HEK293T (cell line): ENCODE measurements at regions not wholly inside any gene's neighbourhood (a gene's known extent, or its start where the extent isn't known, plus 50 kb on each side); places are given as distances from the start of the nearest gene placed in this dataset.
A peak's percentile ranks its signal among the peaks of the same experiment; 100 is the strongest.

Experiments
- CTCF ChIA-PET: fragments of 350-600 bp; formaldehyde crosslinking; extraction: SDS; loops from one replicate; lab custom pipeline; 2021; ENCODE audit warnings: antibody characterized with exemption, inconsistent platforms; lab: Yijun Ruan, JAX
- POLR2A ChIA-PET: fragments of 350-600 bp; formaldehyde crosslinking; extraction: SDS; loops from one replicate; lab custom pipeline; 2020; ENCODE audit warnings: antibody characterized with exemption, inconsistent platforms; lab: Yijun Ruan, JAX
- DNase-seq: peaks from one replicate; pipeline ENCODE4 v3.0.0; 2012; ENCODE audit warnings: mixed read lengths; ENCODE audit errors: extremely low spot score
- ARNT ChIP-seq: fragments of 450-650 bp; IDR thresholded peaks from 2 replicates; pipeline ENCODE4 v1.6.1; 2017; ENCODE audit warnings: mild to moderate bottlenecking
- BHLHE40 ChIP-seq: fragments of 450-650 bp; IDR thresholded peaks from 2 replicates; pipeline ENCODE4 v1.6.1; 2016; ENCODE audit warnings: mild to moderate bottlenecking, moderate library complexity, borderline replicate concordance
- CTBP1 ChIP-seq: fragments of 450-650 bp; IDR thresholded peaks from 2 replicates; pipeline ENCODE4 v1.6.1; 2016; ENCODE audit warnings: borderline replicate concordance
- ELF4 ChIP-seq: fragments of 450-650 bp; IDR thresholded peaks from 2 replicates; pipeline ENCODE4 v1.6.1; 2017; ENCODE audit warnings: antibody characterized with exemption
- FOXA1 ChIP-seq: fragments of 450-650 bp; IDR thresholded peaks from 2 replicates; pipeline ENCODE4 v1.6.1; 2016; ENCODE audit warnings: mild to moderate bottlenecking
- FOXK2 ChIP-seq: fragments of 450-650 bp; IDR thresholded peaks from 2 replicates; pipeline ENCODE4 v1.6.1; 2016; ENCODE audit warnings: mild to moderate bottlenecking
- FOXM1 ChIP-seq: fragments of 450-650 bp; IDR thresholded peaks from 2 replicates; pipeline ENCODE4 v1.6.1; 2017; ENCODE audit warnings: mild to moderate bottlenecking, borderline replicate concordance
- HDGF ChIP-seq: fragments of 450-650 bp; IDR thresholded peaks from 2 replicates; pipeline ENCODE4 v1.6.1; 2017; ENCODE audit warnings: antibody characterized with exemption, borderline replicate concordance
- L3MBTL2 ChIP-seq: fragments of 450-650 bp; conservative IDR thresholded peaks from 2 replicates; pipeline ENCODE4 v1.6.1; 2016; ENCODE audit warnings: mild to moderate bottlenecking
- LEF1 ChIP-seq: fragments of 450-650 bp; IDR thresholded peaks from 2 replicates; pipeline ENCODE4 v1.6.1; 2017; ENCODE audit warnings: mild to moderate bottlenecking, borderline replicate concordance
- NFRKB ChIP-seq: fragments of 450-650 bp; IDR thresholded peaks from 2 replicates; pipeline ENCODE4 v1.6.1; 2016; ENCODE audit warnings: mild to moderate bottlenecking, moderate library complexity
- SP1 ChIP-seq: fragments of 450-650 bp; IDR thresholded peaks from 2 replicates; pipeline ENCODE4 v1.6.1; 2017
- SUZ12 ChIP-seq: fragments of 450-650 bp; IDR thresholded peaks from 2 replicates; pipeline ENCODE4 v1.6.1; 2016; ENCODE audit warnings: mild to moderate bottlenecking
- TARDBP ChIP-seq: fragments of 450-650 bp; IDR thresholded peaks from 2 replicates; pipeline ENCODE4 v1.6.1; 2016
- ZNF384 ChIP-seq: fragments of 450-650 bp; IDR thresholded peaks from 2 replicates; pipeline ENCODE4 v1.6.1; 2016
- TF ChIP-seq, protein P1 (sequence below): fragments of 450-650 bp; IDR thresholded peaks from 2 replicates; pipeline ENCODE4 v1.6.1; 2016

- TF ChIP-seq CTBP1 (peak; percentile 82; the same call in 1 of the 2 replicates), LEF1 (no peak), TARDBP (no peak)
- TF ChIP-seq, protein P1, sequence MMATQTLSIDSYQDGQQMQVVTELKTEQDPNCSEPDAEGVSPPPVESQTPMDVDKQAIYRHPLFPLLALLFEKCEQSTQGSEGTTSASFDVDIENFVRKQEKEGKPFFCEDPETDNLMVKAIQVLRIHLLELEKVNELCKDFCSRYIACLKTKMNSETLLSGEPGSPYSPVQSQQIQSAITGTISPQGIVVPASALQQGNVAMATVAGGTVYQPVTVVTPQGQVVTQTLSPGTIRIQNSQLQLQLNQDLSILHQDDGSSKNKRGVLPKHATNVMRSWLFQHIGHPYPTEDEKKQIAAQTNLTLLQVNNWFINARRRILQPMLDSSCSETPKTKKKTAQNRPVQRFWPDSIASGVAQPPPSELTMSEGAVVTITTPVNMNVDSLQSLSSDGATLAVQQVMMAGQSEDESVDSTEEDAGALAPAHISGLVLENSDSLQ = peak; percentile 97
- DNase-seq = peak; percentile 59
- POLR2A ChIA-PET = no interaction called here
- CTCF ChIA-PET = interaction anchor here (1.3 kb wide), 1 partner anchor 13 kb away, joined by 4 read pairs; no protein-coding TSS in a partner anchor
Measured at GRCh38 chr2:199583676-199584075, 125.9 kb upstream of the SATB2 start.

GRCh38 chr2:199581935-199582360, 124.2 kb upstream of the SATB2 start:
- CTCF ChIA-PET = interaction anchor here (0.8 kb wide), 2 partner anchors 8 to 108 kb away, joined by 3 to 5 read pairs; no protein-coding TSS in a partner anchor
- no peak for DNase-seq
- TF ChIP-seq FOXM1 (no peak), LEF1 (no peak), L3MBTL2 (no peak), FOXK2 (no peak), ARNT (no peak)
- POLR2A ChIA-PET = interaction anchor here (1.3 kb wide), 1 partner anchor 9 kb away, joined by 4 read pairs; no protein-coding TSS in a partner anchor

GRCh38 chr2:199581408-199581807, 123.7 kb upstream of the SATB2 start:
- ChIA-PET CTCF (interaction anchor here (0.8 to 0.9 kb wide), 3 partner anchors 9 to 109 kb away, joined by 3 to 5 read pairs (median 3); no protein-coding TSS in a partner anchor), POLR2A (interaction anchor here (1.3 kb wide), 1 partner anchor 9 kb away, joined by 4 read pairs; no protein-coding TSS in a partner anchor)
- DNase-seq = no peak
- TF ChIP-seq, protein P1 = peak; percentile 66
- TF ChIP-seq SUZ12 = no peak
- TF ChIP-seq SP1 = no peak
- 0 out of 2 replicates have a peak, but pooled peaks have one; percentile 62 for TF ChIP-seq CTBP1
- no peak for TF ChIP-seq FOXK2
- TF ChIP-seq NFRKB = no peak

- DNase-seq = no peak
Measured at GRCh38 chr2:199575416-199575815, 117.7 kb upstream of the SATB2 start.

GRCh38 chr2:199572571-199572970, 114.8 kb upstream of the SATB2 start:
- ChIA-PET CTCF (interaction anchor here (1.1 kb wide), 1 partner anchor 24 kb away, joined by 3 read pairs; no protein-coding TSS in a partner anchor), POLR2A (no interaction called here)
- no peak for TF ChIP-seq ZNF384
- TF ChIP-seq LEF1 = no peak
- no peak for TF ChIP-seq CTBP1
- TF ChIP-seq NFRKB = no peak
- TF ChIP-seq SUZ12 = no peak
- DNase-seq = no peak

More at GRCh38 chr2:199575416-199575815, 117.7 kb upstream of the SATB2 start:
- ChIA-PET POLR2A (no interaction called here), CTCF (no interaction called here)
- TF ChIP-seq NFRKB (no peak), HDGF (no peak), LEF1 (no peak), SP1 (no peak), ZNF384 (no peak), ARNT (no peak), FOXK2 (no peak), FOXA1 (no peak), SUZ12 (no peak), BHLHE40 (no peak), L3MBTL2 (no peak), FOXM1 (no peak), ELF4 (no peak), CTBP1 (no peak)
- TF ChIP-seq, protein P1 = no peak

DNA sequence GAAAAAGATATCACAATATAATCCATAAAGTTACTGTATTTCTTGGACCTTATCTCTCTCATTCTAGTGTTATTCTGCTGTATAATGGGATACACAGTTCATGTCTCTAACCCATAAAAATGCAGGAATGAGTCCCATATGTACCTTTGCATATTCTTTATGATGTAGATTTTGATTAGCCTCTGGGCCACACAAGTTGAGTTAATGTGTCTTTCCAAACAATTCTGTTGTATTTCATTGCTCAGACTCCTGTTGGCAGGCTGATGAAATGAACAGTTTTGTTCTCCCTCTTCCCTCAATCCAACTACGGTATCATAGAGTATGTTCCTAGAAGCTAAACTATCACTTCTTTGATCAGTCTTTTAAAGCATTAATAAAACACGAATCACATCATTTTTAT, 113.2 kb upstream of the SATB2 start:
- POLR2A ChIA-PET = no interaction called here
- CTCF ChIA-PET = no interaction called here
- no peak for TF ChIP-seq ARNT
- DNase-seq = no peak

DNA sequence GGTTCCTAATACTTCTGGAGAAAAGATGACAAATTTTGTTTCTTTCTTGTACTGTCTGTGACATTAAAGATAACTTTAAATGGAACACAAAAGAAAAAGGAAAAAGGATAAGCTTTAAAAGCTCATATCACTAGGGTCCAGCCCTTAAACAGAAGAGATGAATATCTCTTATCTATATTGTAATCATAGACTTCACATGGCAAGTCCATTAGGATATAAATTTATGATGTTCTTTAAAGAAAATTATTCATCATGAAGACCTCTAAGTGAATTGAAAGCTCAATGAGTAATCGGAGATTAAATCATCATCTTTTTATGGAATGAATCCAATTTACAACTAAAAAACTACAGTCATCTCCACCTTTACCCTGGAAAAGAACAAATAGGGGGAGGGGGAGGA, 111.6 kb upstream of the SATB2 start:
- TF ChIP-seq LEF1 (no peak), SUZ12 (no peak), SP1 (no peak), BHLHE40 (no peak), NFRKB (no peak), FOXM1 (no peak), HDGF (no peak), FOXA1 (no peak), ARNT (no peak)
- TF ChIP-seq, protein P1 = no peak
- ChIA-PET CTCF (interaction anchor here (0.7 kb wide), 1 partner anchor 18 kb away, joined by 3 read pairs; no protein-coding TSS in a partner anchor), POLR2A (no interaction called here)
- DNase-seq = no peak
